ENCODE measurements at regions not wholly inside any gene's neighbourhood (a gene's known extent, or its start where the extent isn't known, plus 50 kb on each side); places are given as distances from the start of the nearest gene placed in this dataset.
"Not testable (repeated sequence)": the region's sequence is repeated elsewhere in the genome, so short reads cannot be mapped to it uniquely, and the experiment has no call there.

DNA sequence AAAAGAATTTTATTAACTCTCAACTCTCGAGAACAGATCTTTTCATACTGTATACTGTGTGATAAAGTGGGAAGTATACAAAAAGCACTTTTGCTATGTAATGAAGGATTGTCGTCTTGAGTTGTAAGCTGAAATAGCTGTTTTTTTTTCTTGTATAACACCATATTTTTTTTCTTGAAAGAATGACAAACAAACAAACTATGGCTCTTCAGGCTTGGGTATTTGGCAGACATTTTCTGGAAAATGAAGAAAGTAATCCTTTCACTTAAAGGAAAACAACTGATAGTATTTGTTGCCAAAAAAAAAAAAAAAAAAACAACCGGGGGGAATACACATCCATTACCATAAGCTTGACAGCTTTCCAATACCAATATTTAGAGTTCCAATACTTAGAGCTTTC is 230.4 kb downstream of the ICOS start:
- Mint-ChIP-seq H3K36me3 (ENCODE audit: low read depth) (no peaks in the 10 kb centered on the region), H3K27me3 (ENCODE audit: low read depth) (peaks cover 8% of the 10 kb centered on the region), H3K4me3 (no peak overlapping the region), H3K9me3 (peaks cover 2% of the 10 kb centered on the region), H3K4me1 (no peaks in the 10 kb centered on the region), H3K27ac (no peak overlapping the region)
- TF ChIP-seq CTCF (IDR thresholded peaks at IDR 0.05; ENCODE audit: unreplicated experiment in 3 of 3) = no peak

DNA sequence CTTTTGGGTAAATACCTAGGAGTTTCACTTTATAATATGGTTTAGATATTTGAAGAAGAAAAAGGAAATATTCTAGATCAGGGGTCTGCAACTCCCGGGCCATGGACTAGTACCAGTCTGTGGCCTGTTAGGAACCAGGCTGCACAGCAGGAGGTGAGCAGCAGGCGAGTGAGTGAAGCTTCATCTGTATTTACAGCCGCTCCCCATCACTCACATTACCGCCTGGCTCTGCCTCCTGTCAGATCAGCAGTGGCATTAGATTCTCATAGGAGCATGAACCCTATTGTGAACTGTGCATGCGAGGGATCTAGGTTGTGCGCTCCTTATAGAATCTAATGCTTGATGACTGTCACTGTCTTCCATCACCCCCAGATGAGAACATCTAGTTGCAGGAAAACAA is 231.1 kb downstream of the ICOS start:
- H3K4me1 Mint-ChIP-seq; H3K4me3 Mint-ChIP-seq; H3K27ac Mint-ChIP-seq; H3K9me3 Mint-ChIP-seq; H3K36me3 Mint-ChIP-seq (ENCODE audit: low read depth); H3K27me3 Mint-ChIP-seq (ENCODE audit: low read depth): not testable (repeated sequence)

GRCh38 chr2:204170411-204170810 is 233.8 kb downstream of the ICOS start:
- no peaks in the 10 kb centered on the region for H3K4me1 Mint-ChIP-seq
- H3K27me3 Mint-ChIP-seq (ENCODE audit: low read depth) = peaks cover 8% of the 10 kb centered on the region
- no peak overlapping the region for H3K27ac Mint-ChIP-seq
- no peaks in the 10 kb centered on the region for H3K36me3 Mint-ChIP-seq (ENCODE audit: low read depth)
- TF ChIP-seq CTCF (IDR thresholded peaks at IDR 0.05; ENCODE audit: unreplicated experiment in 3 of 3) = no peak
- H3K4me3 Mint-ChIP-seq = no peak overlapping the region
- H3K9me3 Mint-ChIP-seq = peaks cover 2% of the 10 kb centered on the region

- peaks cover 2% of the 10 kb centered on the region for H3K9me3 Mint-ChIP-seq
- no peaks in the 10 kb centered on the region for H3K36me3 Mint-ChIP-seq (ENCODE audit: low read depth)
- no peak overlapping the region for H3K4me3 Mint-ChIP-seq
- H3K27me3 Mint-ChIP-seq (ENCODE audit: low read depth) = peaks cover 8% of the 10 kb centered on the region
- no peak overlapping the region for H3K27ac Mint-ChIP-seq
- no peaks in the 10 kb centered on the region for H3K4me1 Mint-ChIP-seq
- TF ChIP-seq CTCF (IDR thresholded peaks at IDR 0.05; ENCODE audit: unreplicated experiment in 3 of 3) = no peak
Measured at GRCh38 chr2:204171432-204172144, 235.0 kb downstream of the ICOS start.

DNA sequence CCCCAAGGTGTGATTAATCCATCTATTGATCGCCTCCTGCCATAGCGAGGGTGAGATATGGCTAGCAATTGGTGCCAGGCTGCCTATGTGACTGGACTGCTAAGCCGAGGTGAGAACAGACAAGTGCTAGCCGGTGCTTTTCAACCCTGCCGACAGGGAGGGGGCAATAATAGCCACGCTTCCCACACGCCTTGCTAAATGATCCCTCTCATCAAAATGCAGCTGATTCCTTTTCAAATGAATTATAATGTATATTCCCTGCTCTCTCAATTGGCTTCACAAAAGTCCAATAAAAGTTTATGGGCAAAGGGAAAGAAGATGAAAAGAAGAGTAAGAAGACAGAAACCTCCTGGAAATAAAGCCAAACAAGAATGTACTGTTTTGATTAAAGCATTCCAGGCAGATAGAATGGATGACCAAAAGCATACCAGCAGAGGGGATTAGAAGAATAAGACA is 235.6 kb downstream of the ICOS start:
- Mint-ChIP-seq H3K27me3 (ENCODE audit: low read depth) (peaks cover 8% of the 10 kb centered on the region), H3K27ac (no peak overlapping the region), H3K36me3 (ENCODE audit: low read depth) (no peaks in the 10 kb centered on the region), H3K4me3 (no peak overlapping the region), H3K4me1 (no peaks in the 10 kb centered on the region), H3K9me3 (peaks cover 2% of the 10 kb centered on the region)
- TF ChIP-seq CTCF (IDR thresholded peaks at IDR 0.05; ENCODE audit: unreplicated experiment in 3 of 3) = no peak

DNA sequence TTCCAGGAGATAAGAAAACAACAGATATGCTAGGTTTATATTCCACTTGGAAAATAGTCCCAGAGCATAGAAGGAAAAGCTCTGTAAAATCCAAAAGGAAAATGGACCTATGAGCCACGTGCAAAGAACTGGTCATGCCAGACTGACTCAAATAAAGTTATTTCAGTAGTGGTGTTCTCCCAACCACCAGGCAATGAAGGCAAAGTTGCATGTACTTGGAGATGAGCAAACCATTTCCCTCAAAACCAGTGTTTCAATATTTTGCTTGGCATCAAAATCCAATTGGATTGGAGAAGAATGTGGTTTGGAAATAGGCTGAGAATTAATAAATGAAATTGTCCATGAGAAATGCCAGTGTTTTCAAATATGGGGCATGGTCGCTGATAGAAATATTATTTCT is 237.5 kb downstream of the ICOS start:
- no peak overlapping the region for H3K27ac Mint-ChIP-seq
- peaks cover 11% of the 10 kb centered on the region for H3K27me3 Mint-ChIP-seq (ENCODE audit: low read depth)
- no peaks in the 10 kb centered on the region for H3K36me3 Mint-ChIP-seq (ENCODE audit: low read depth)
- TF ChIP-seq CTCF (IDR thresholded peaks at IDR 0.05; ENCODE audit: unreplicated experiment in 3 of 3) = no peak
- H3K4me3 Mint-ChIP-seq = no peak overlapping the region
- no peaks in the 10 kb centered on the region for H3K9me3 Mint-ChIP-seq
- no peaks in the 10 kb centered on the region for H3K4me1 Mint-ChIP-seq

All from nephron (organoid).